Stomach (tissue), 8 donors: ENCODE measurements at regions not wholly inside any gene's neighbourhood (a gene's known extent, or its start where the extent isn't known, plus 50 kb on each side); places are given as distances from the start of the nearest gene placed in this dataset.

Source experiments
- DNase-seq, 2 donors: peaks; one replicate each; pipeline versions ENCODE4 v3.0.0 to v3.0.0-alpha.2; 2013 to 2019
- H3K27ac ChIP-seq, 5 donors: fragments of 200-600 bp in 4 of 5; sonication (generic) in 4 of 5; one replicate each; pipeline ENCODE4 v1.5.1; 2013 to 2019; ENCODE audit warnings: mild to moderate bottlenecking in 1 of 5, moderate library complexity in 1 of 5
- H3K27me3 ChIP-seq, 3 donors: fragments of 200-600 bp; sonication (generic); one replicate each; pipeline ENCODE4 v1.5.1; 2017 to 2019; ENCODE audit warnings: mixed run types in 1 of 3
- H3K36me3 ChIP-seq, 4 donors: fragments of 200-600 bp; sonication (generic); 1 replicate in 3 of 4; 2 replicates in 1 of 4; pipeline ENCODE4 v1.5.1; 2016 to 2019
- H3K4me1 ChIP-seq, 4 donors: fragments of 200-600 bp; sonication (generic); one replicate each; pipeline ENCODE4 v1.5.1; 2016 to 2019
- H3K4me3 ChIP-seq, 4 donors: fragments of 200-600 bp; sonication (generic) in 3 of 4; one replicate each; pipeline ENCODE4 v1.5.1; 2016 to 2019; ENCODE audit warnings: mild to moderate bottlenecking in 1 of 4
- H3K9me3 ChIP-seq, 4 donors: fragments of 200-600 bp; sonication (generic); one replicate each; pipeline ENCODE4 v1.5.1; 2016 to 2019
- CTCF ChIP-seq, 7 experiments: fragments of 450-650 bp in 4 of 7; fragments of 200-600 bp in 3 of 7; sonication (generic) in 3 of 7; IDR thresholded peaks; one replicate each; pipeline ENCODE4 v1.5.1; 2016 to 2019; ENCODE audit warnings: antibody characterized with exemption in 7 of 7, control low read depth in 2 of 7, mild to moderate bottlenecking in 1 of 7
- EP300 ChIP-seq: sonication (generic); formaldehyde crosslinking; IDR thresholded peaks from one replicate; pipeline ENCODE4 v1.6.1; 2017; ENCODE audit warnings: antibody characterized with exemption
- POLR2A ChIP-seq, 4 donors: fragments of 450-650 bp; IDR thresholded peaks; one replicate each; pipeline ENCODE4 v1.6.1; 2016; ENCODE audit warnings: antibody characterized with exemption in 4 of 4, control low read depth in 2 of 4, mild to moderate bottlenecking in 1 of 4, moderate library complexity in 1 of 4
- POLR2AphosphoS5 ChIP-seq, 3 donors: sonication (generic); formaldehyde crosslinking; IDR thresholded peaks; one replicate each; pipeline ENCODE4 v1.6.1; 2016; ENCODE audit warnings: antibody characterized with exemption in 3 of 3
- WGBS, 5 donors: extraction: QIAGEN DNeasy Blood & Tissue Kit in 3 of 5; methylation state at CpG; one replicate each; pipeline versions ENCODE4 v1.1.5 to v1.1.7; 2013 to 2018; 5-methylcytosine and 5-hydroxymethylcytosine counted together
- intact Hi-C: fragments of 100-400 bp; cut with DNase I; formaldehyde crosslinking; loops from one replicate; pipeline ENCODE4 v1.15.1; 2023; ENCODE audit warnings: low total_unique reads
- donor health status: healthy with polysubstance abuse.
- donor health status: Bipolar disorder and iron deficiency.
- donor health status: healthy.

GRCh38 chr5:22970956-22971618 lies 117.9 kb upstream of the CDH12 start:
- 75 to 92% (median 89%) methylated on average over 4 to 8 of the region's 8 CpGs for WGBS, 5 donors
- no peak overlapping the region for H3K27ac ChIP-seq
- H3K27me3 ChIP-seq, result no peaks in the 10 kb centered on the region
- DNase-seq, result no peak
- no peaks in the 10 kb centered on the region for H3K4me1 ChIP-seq
- TF ChIP-seq POLR2AphosphoS5 (IDR thresholded peaks at IDR 0.05) (no peak), CTCF (IDR thresholded peaks at IDR 0.05) (no peak), POLR2A (IDR thresholded peaks at IDR 0.05) (no peak), EP300 (no peak)
- intact Hi-C loops, result no loop called here
- no peaks in the 10 kb centered on the region for H3K36me3 ChIP-seq
- H3K4me3 ChIP-seq, result no peak overlapping the region
- peaks cover 0 to 20% (median 7%) of the 10 kb centered on the region in 4 donors for H3K9me3 ChIP-seq

- peaks cover 0 to 20% (median 7%) of the 10 kb centered on the region in 4 donors for H3K9me3 ChIP-seq
- H3K36me3 ChIP-seq, result no peaks in the 10 kb centered on the region
- no peak overlapping the region for H3K4me3 ChIP-seq
- no peaks in the 10 kb centered on the region for H3K27me3 ChIP-seq
- H3K27ac ChIP-seq, result no peak overlapping the region
- no peak for TF ChIP-seq CTCF (IDR thresholded peaks at IDR 0.05)
- no peak for TF ChIP-seq POLR2AphosphoS5 (IDR thresholded peaks at IDR 0.05)
- no peak for TF ChIP-seq EP300
- TF ChIP-seq POLR2A (IDR thresholded peaks at IDR 0.05), result no peak
- no peak for DNase-seq
- 62 to 78% (median 68%) methylated on average over 5 of the region's 5 CpGs for WGBS, 5 donors
- no peaks in the 10 kb centered on the region for H3K4me1 ChIP-seq
- intact Hi-C loops, result no loop called here
These were observed 117.3 kb upstream of the CDH12 start for GRCh38 chr5:22970491-22970890.

- Histone ChIP-seq H3K27ac (no peak overlapping the region), H3K9me3 (peaks cover 0 to 20% (median 7%) of the 10 kb centered on the region in 4 donors), H3K4me1 (no peaks in the 10 kb centered on the region), H3K4me3 (no peak overlapping the region), H3K27me3 (no peaks in the 10 kb centered on the region), H3K36me3 (no peaks in the 10 kb centered on the region)
- DNase-seq, result no peak
- 77 to 92% (median 84%) methylated on average over 2 of the region's 2 CpGs for WGBS, 5 donors
- TF ChIP-seq EP300 (no peak), POLR2AphosphoS5 (IDR thresholded peaks at IDR 0.05) (no peak), CTCF (IDR thresholded peaks at IDR 0.05) (no peak), POLR2A (IDR thresholded peaks at IDR 0.05) (no peak)
- intact Hi-C loops, result no loop called here
These were observed 115.2 kb upstream of the CDH12 start for GRCh38 chr5:22968386-22968785.

- H3K9me3 ChIP-seq, result peaks cover 0 to 20% (median 7%) of the 10 kb centered on the region in 4 donors
- no peaks in the 10 kb centered on the region for H3K27me3 ChIP-seq
- H3K4me1 ChIP-seq, result peaks cover 0 to 4% (median 0%) of the 10 kb centered on the region in 4 donors
- no peaks in the 10 kb centered on the region for H3K36me3 ChIP-seq
- WGBS, 5 donors, result 49 to 75% (median 65%) methylated on average over 1 of the region's 1 CpG
- DNase-seq, result no peak
- H3K27ac ChIP-seq, result no peak overlapping the region
- H3K4me3 ChIP-seq, result no peak overlapping the region
- no peak for TF ChIP-seq EP300
- no peak for TF ChIP-seq POLR2A (IDR thresholded peaks at IDR 0.05)
- TF ChIP-seq CTCF (IDR thresholded peaks at IDR 0.05), result no peak
- no peak for TF ChIP-seq POLR2AphosphoS5 (IDR thresholded peaks at IDR 0.05)
- intact Hi-C loops, result no loop called here
These were observed 112.8 kb upstream of the CDH12 start for GRCh38 chr5:22965960-22966359.
